Omental fat pad (tissue), 3 donors: ENCODE measurements at regions not wholly inside any gene's neighbourhood (a gene's known extent, or its start where the extent isn't known, plus 50 kb on each side); places are given as distances from the start of the nearest gene placed in this dataset.

Experiments used
- ATAC-seq: fragments of 150-250 bp; one replicate; pipeline ENCODE4 v1.9.1; 2016; ENCODE audit warnings: mild to moderate bottlenecking, moderate library complexity; ENCODE audit not compliant: low FRiP score
- DNase-seq: peaks from one replicate; pipeline ENCODE4 v3.0.0-alpha.2; 2019; ENCODE audit warnings: low spot score
- TF ChIP-seq, protein P1 (sequence below), 3 donors: fragments of 450-650 bp; IDR thresholded peaks; one replicate each; pipeline ENCODE4 v1.5.1; 2016 to 2017; ENCODE audit warnings: antibody characterized with exemption in 3 of 3, mild to moderate bottlenecking in 3 of 3, moderate library complexity in 2 of 3

GRCh38 chr2:45218297-45218696 lies 209.0 kb upstream of the SIX2 start:
- DNase-seq (no peak), ATAC-seq (no peak)
- TF ChIP-seq, protein P1, sequence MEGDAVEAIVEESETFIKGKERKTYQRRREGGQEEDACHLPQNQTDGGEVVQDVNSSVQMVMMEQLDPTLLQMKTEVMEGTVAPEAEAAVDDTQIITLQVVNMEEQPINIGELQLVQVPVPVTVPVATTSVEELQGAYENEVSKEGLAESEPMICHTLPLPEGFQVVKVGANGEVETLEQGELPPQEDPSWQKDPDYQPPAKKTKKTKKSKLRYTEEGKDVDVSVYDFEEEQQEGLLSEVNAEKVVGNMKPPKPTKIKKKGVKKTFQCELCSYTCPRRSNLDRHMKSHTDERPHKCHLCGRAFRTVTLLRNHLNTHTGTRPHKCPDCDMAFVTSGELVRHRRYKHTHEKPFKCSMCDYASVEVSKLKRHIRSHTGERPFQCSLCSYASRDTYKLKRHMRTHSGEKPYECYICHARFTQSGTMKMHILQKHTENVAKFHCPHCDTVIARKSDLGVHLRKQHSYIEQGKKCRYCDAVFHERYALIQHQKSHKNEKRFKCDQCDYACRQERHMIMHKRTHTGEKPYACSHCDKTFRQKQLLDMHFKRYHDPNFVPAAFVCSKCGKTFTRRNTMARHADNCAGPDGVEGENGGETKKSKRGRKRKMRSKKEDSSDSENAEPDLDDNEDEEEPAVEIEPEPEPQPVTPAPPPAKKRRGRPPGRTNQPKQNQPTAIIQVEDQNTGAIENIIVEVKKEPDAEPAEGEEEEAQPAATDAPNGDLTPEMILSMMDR (IDR thresholded peaks at IDR 0.05): no peak

DNA sequence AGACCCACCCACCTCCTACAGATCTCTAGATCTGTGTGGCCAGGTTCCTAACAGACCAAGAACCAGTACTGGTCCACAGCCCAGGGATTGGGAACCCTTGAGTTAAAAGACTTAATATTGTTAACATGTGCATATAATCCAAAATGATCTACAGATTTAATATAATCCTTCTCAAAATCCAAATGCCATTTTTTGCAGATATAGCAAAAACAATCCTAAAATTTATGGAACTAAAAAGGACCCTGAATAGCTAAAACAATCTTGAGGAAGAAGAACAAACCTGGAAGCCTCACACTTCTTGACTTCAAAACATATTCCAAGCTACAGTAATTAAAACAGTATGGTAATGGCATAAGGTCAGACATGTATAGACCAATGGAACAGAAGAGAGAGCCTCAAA lies 206.9 kb upstream of the SIX2 start:
- TF ChIP-seq, protein P1 (IDR thresholded peaks at IDR 0.05): no peak

GRCh38 chr2:45214550-45214949 lies 205.3 kb upstream of the SIX2 start:
- DNase-seq: no peak
- ATAC-seq: no peak
- TF ChIP-seq, protein P1 (IDR thresholded peaks at IDR 0.05): no peak

More for the DNA sequence above, 206.9 kb upstream of the SIX2 start:
- DNase-seq: no peak
- no peak for ATAC-seq

DNA sequence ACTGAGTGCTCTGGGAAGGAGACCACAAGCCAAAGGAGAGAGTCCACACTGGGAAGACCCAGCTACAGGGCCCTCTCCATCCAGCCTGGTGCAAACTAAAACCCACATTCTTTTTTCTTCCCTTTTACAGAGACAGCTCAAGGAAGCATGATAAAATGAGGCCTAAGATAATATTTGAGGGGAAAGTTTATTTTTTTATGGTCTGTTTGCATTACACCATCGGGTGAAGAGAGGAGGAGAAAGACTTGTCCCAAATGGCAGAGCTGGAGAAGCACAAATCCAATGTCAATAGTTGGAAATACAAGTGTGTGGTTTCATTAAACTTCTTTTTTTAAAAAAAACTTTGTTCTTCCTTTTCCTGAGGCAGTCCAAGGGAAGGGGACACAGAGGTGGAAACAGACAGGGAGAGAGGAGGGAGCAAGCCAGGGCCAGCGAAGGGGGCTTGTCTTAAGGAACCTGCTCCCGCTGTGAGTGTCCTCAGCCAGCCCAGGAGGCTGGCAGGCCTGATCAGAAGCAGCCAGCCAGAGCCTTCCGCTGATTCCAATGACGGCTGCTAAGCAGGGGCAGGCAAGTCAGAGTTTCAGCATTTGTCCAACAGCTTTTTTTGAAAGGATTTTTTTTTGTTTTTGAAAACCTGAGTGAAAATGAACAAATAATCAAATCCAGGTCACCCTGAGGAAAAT lies 203.8 kb upstream of the SIX2 start:
- DNase-seq (no peak), ATAC-seq (no peak)
- TF ChIP-seq, protein P1 (IDR thresholded peaks at IDR 0.05): no peak

DNA sequence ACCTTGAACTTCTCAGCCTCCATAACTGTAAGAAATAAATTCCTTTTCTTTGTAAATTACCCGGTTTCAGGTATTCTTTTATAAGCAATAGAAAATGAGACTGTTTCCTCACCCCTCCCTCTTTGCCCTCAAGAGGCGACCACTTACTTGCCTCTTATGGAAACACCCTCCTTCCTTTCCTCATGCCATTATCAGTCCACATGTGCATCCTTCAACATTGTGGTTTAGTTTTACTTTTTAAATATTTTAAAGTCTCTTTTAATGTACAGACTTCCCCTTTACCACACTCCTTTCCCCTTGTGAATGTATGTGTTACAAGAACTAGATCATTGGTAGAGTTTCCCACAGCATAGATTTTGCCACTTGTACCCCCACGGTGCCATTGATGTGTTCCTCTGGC lies 202.4 kb upstream of the SIX2 start:
- DNase-seq (no peak), ATAC-seq (no peak)
- TF ChIP-seq, protein P1 (IDR thresholded peaks at IDR 0.05): no peak

GRCh38 chr2:45210462-45211195 lies 201.4 kb upstream of the SIX2 start:
- DNase-seq: no peak
- TF ChIP-seq, protein P1 (IDR thresholded peaks at IDR 0.05): no peak
- ATAC-seq: no peak

GRCh38 chr2:45209875-45210274 lies 200.6 kb upstream of the SIX2 start:
- TF ChIP-seq, protein P1 (IDR thresholded peaks at IDR 0.05): no peak
- DNase-seq (no peak), ATAC-seq (no peak)
